ENCODE measurements at regions not wholly inside any gene's neighbourhood (a gene's known extent, or its start where the extent isn't known, plus 50 kb on each side); places are given as distances from the start of the nearest gene placed in this dataset.

DNA sequence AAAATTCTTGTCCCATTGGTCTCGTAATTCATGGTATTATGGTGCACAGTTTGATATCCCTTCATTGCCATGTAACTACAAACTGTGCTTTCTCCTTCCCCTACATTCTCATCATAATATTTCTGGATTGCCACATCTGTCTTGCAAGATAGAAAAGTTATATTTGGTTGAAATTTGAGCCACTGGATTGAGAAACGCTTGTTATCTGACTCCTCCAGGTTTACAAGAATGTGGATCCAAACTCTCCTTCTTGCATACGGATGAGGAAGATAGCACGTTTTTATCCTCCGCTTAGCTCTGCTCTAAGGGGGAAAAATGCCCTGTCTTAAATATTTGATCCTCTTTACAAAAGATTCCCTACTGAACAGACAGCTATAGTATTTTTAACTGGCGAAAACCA lies 438.2 kb downstream of the TSN start (continued):
- TF ChIP-seq, protein P1, sequence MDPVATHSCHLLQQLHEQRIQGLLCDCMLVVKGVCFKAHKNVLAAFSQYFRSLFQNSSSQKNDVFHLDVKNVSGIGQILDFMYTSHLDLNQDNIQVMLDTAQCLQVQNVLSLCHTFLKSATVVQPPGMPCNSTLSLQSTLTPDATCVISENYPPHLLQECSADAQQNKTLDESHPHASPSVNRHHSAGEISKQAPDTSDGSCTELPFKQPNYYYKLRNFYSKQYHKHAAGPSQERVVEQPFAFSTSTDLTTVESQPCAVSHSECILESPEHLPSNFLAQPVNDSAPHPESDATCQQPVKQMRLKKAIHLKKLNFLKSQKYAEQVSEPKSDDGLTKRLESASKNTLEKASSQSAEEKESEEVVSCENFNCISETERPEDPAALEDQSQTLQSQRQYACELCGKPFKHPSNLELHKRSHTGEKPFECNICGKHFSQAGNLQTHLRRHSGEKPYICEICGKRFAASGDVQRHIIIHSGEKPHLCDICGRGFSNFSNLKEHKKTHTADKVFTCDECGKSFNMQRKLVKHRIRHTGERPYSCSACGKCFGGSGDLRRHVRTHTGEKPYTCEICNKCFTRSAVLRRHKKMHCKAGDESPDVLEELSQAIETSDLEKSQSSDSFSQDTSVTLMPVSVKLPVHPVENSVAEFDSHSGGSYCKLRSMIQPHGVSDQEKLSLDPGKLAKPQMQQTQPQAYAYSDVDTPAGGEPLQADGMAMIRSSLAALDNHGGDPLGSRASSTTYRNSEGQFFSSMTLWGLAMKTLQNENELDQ (CRISPR knock-in tag; IDR thresholded peaks at IDR 0.05; ENCODE audit: borderline replicate concordance), result no peak
- no peak for TF ChIP-seq SRSF7 (optimal IDR thresholded peaks at IDR 0.05; ENCODE audit: low read depth, low read length)
- TF ChIP-seq IFI16 (CRISPR knock-in tag; IDR thresholded peaks at IDR 0.05), result no peak
- TF ChIP-seq RCOR1 (IDR thresholded peaks at IDR 0.05; ENCODE audit: borderline replicate concordance in 1 of 2, low read depth in 2 of 2, low read length in 2 of 2), result peak in 1 of 2 experiments; percentile 65; a peak in 2 of 4 replicates
- TF ChIP-seq, protein P2, sequence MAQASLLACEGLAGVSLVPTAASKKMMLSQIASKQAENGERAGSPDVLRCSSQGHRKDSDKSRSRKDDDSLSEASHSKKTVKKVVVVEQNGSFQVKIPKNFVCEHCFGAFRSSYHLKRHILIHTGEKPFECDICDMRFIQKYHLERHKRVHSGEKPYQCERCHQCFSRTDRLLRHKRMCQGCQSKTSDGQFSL (CRISPR knock-in tag; IDR thresholded peaks at IDR 0.05), result no peak
- TF ChIP-seq, protein P2 (tag; IDR thresholded peaks at IDR 0.05), result no peak
- no peak for TF ChIP-seq MAZ (CRISPR knock-in tag; conservative IDR thresholded peaks at IDR 0.05 in 1 of 2, IDR thresholded peaks at IDR 0.05 in 1 of 2)
- TF ChIP-seq FOSL1 (tag; conservative IDR thresholded peaks at IDR 0.05), result 0 out of 2 replicates have a peak, but pooled peaks have one; percentile 20
- no peak for TF ChIP-seq HMG20B (CRISPR knock-in tag; IDR thresholded peaks at IDR 0.05)
- TF ChIP-seq ZNF589 (CRISPR knock-in tag; IDR thresholded peaks at IDR 0.05; ENCODE audit: low read depth), result no peak
- TF ChIP-seq, protein P3, sequence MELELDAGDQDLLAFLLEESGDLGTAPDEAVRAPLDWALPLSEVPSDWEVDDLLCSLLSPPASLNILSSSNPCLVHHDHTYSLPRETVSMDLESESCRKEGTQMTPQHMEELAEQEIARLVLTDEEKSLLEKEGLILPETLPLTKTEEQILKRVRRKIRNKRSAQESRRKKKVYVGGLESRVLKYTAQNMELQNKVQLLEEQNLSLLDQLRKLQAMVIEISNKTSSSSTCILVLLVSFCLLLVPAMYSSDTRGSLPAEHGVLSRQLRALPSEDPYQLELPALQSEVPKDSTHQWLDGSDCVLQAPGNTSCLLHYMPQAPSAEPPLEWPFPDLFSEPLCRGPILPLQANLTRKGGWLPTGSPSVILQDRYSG (tag; conservative IDR thresholded peaks at IDR 0.05; ENCODE audit: low read depth), result no peak
- no peak for TF ChIP-seq MCM2 (IDR thresholded peaks at IDR 0.05; ENCODE audit: low read depth)
- TF ChIP-seq POLR2AphosphoS5 (IDR thresholded peaks at IDR 0.05; ENCODE audit: control insufficient read depth, insufficient read depth, low read depth, low read length), result peak; percentile 58; the same call in 1 of the 2 replicates
- TF ChIP-seq, protein P4, sequence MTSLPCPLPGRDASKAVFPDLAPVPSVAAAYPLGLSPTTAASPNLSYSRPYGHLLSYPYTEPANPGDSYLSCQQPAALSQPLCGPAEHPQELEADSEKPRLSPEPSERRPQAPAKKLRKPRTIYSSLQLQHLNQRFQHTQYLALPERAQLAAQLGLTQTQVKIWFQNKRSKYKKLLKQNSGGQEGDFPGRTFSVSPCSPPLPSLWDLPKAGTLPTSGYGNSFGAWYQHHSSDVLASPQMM (CRISPR knock-in tag; IDR thresholded peaks at IDR 0.05), result no peak
- TF ChIP-seq ATF1 (CRISPR knock-in tag; IDR thresholded peaks at IDR 0.05), result no peak
- TF ChIP-seq ATF1 (tag; IDR thresholded peaks at IDR 0.05), result no peak
- peak; percentile 81 for TF ChIP-seq PML (IDR thresholded peaks at IDR 0.05; ENCODE audit: low read length)
- TF ChIP-seq TRIM28 (IDR thresholded peaks at IDR 0.05), result no peak
- peak in 1 of 2 experiments; percentile 49; a peak in 1 of 4 replicates for TF ChIP-seq FOXA3 (CRISPR knock-in tag; conservative IDR thresholded peaks at IDR 0.05 in 1 of 2, IDR thresholded peaks at IDR 0.05 in 1 of 2)
- TF ChIP-seq STAT5A (IDR thresholded peaks at IDR 0.05; ENCODE audit: borderline replicate concordance, low read length), result peak; percentile 56; the same call in 1 of the 2 replicates
- TF ChIP-seq, protein P5, sequence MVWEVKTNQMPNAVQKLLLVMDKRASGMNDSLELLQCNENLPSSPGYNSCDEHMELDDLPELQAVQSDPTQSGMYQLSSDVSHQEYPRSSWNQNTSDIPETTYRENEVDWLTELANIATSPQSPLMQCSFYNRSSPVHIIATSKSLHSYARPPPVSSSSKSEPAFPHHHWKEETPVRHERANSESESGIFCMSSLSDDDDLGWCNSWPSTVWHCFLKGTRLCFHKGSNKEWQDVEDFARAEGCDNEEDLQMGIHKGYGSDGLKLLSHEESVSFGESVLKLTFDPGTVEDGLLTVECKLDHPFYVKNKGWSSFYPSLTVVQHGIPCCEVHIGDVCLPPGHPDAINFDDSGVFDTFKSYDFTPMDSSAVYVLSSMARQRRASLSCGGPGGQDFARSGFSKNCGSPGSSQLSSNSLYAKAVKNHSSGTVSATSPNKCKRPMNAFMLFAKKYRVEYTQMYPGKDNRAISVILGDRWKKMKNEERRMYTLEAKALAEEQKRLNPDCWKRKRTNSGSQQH (CRISPR knock-in tag; IDR thresholded peaks at IDR 0.05), result no peak
- no peak for TF ChIP-seq FOXP1 (CRISPR knock-in tag; IDR thresholded peaks at IDR 0.05)
- peak; percentile 73 for TF ChIP-seq DPF2 (IDR thresholded peaks at IDR 0.05)
- TF ChIP-seq ZNF146 (CRISPR knock-in tag; IDR thresholded peaks at IDR 0.05; ENCODE audit: unreplicated experiment), result no peak
